ENCODE measurements at regions not wholly inside any gene's neighbourhood (a gene's known extent, or its start where the extent isn't known, plus 50 kb on each side); places are given as distances from the start of the nearest gene placed in this dataset.

DNA sequence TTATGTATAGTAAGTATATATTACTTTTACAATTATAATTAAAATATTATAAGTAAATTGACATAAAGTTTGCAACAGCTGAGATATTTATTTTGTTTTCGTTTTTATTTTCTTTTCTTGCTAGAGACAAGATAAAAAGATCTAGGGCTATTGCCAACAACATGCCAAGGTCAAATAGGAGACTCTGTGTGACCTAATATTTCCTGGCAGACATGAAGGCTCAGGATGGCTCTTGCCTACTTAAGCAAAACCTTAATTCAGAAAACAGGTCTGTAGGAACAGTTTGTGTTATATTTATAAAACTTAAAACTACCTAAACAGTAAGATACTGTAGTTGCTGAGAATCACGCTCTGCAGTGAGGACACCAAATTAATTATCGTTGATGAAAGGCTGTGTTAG is 145.2 kb downstream of the RFC3 start:
- H3K4me3 ChIP-seq (ENCODE audit: low read depth, low read length), result no peak overlapping the region
- TF ChIP-seq, protein P1, sequence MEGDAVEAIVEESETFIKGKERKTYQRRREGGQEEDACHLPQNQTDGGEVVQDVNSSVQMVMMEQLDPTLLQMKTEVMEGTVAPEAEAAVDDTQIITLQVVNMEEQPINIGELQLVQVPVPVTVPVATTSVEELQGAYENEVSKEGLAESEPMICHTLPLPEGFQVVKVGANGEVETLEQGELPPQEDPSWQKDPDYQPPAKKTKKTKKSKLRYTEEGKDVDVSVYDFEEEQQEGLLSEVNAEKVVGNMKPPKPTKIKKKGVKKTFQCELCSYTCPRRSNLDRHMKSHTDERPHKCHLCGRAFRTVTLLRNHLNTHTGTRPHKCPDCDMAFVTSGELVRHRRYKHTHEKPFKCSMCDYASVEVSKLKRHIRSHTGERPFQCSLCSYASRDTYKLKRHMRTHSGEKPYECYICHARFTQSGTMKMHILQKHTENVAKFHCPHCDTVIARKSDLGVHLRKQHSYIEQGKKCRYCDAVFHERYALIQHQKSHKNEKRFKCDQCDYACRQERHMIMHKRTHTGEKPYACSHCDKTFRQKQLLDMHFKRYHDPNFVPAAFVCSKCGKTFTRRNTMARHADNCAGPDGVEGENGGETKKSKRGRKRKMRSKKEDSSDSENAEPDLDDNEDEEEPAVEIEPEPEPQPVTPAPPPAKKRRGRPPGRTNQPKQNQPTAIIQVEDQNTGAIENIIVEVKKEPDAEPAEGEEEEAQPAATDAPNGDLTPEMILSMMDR (IDR thresholded peaks at IDR 0.05; ENCODE audit: low read depth, low read length), result no peak

DNA sequence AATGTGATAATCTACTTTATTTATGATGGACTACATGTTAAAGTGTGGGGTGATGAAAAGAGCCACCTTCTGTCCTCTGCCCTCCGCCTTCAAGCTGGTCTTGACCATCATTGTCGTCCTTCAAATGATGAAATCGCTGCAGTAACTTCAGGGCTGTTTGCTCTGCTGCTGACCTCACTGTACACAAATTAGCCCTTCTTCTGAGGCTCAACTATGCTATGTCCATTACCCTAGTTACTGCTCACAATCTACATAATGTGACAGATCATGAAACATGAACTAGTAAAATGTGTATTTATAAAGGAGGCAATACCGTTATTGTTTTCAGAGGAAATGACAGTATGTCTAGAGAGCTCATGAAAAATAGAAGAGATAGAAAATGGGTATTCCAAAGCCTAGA is 145.9 kb downstream of the RFC3 start:
- TF ChIP-seq, protein P1 (IDR thresholded peaks at IDR 0.05; ENCODE audit: low read depth, low read length), result no peak
- H3K4me3 ChIP-seq (ENCODE audit: low read depth, low read length), result no peak overlapping the region

DNA sequence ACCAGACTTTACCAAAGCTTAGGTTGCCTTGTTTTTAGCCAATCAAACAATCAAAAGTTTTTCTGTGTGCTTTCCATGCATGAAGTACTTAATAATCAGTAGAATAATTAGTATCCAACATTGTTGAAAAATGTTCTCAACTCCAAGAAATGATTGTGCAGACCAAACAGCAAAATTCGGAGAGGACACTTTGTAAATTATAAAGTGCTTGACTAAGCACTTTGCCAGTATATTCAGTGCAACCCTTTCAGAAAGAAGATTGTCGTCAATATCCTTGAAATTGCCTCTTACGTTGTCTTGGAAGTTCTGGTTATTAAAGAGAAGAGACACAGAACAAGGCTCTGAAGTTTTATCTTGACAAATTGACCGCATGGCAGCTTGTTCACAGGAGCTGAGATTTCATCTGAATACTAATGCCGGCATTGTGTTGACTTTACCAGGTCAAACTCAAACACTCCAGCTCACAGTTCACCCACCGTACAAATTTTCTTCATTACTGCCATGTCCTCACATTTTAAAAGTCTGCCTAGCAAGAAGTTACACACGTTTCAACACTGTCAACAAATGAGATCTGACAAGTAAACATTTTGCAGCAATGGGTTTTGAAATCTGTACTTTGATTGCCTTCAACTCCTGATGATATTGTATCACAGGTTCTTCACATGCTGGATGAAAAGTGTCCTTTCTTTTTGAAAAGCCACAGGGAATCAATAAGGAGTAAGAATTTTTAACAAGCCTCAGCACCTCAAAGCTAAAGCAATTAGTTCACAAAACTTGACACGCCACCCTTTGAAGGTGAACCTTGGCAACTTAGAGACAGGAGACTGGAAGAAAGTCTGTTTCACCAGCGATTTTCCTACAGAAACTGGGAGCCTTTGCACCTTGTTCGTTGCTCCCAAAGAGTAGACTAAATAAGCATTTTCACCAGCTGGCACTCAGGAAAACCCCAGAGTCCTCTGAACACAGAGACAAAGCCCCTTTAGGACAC is 150.9 kb downstream of the RFC3 start:
- no peak overlapping the region for H3K4me3 ChIP-seq (ENCODE audit: low read depth, low read length)
- TF ChIP-seq, protein P1 (IDR thresholded peaks at IDR 0.05; ENCODE audit: low read depth, low read length), result no peak

DNA sequence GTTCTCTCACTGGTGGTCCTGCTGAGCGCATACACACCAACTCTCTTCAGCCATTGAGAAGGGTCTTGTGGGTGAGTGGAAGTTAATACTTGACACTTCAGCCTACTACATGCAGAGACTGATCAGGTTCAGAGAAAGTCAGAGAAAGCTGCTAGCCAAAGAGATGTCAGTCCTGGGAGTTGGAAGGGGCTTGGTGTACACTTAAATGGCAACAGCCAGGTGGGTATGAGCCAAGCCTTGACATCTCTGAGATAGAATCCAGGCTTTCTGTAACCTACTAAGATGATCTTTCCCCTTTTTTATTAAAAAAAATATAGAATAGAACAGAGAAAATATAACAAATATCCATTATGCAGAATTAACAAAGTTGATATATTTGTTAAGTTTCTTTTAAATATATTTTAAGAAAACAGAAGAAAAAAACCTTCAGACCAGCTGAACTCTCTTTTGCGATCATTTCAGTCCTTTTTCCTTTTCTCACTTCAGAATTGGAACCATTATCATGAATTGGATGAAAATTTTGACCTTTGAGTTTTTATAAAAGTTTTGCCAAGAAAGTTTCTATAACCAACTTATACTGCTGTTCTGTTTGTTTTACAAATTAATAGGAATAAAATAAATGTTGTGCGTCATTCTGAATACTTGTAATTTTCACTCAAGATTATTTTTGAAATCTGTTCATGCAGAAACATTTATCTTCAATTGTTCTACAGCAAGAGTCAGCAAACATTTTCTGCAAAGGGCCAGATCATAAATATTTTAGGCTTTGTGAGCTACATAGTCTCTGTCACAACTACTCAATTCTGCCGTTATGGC is 153.0 kb downstream of the RFC3 start:
- TF ChIP-seq, protein P1 (IDR thresholded peaks at IDR 0.05; ENCODE audit: low read depth, low read length), result no peak
- H3K4me3 ChIP-seq (ENCODE audit: low read depth, low read length), result no peak overlapping the region

GRCh38 chr13:33971562-33971819 is 153.5 kb downstream of the RFC3 start:
- H3K4me3 ChIP-seq (ENCODE audit: low read depth, low read length), result no peak overlapping the region
- TF ChIP-seq, protein P1 (IDR thresholded peaks at IDR 0.05; ENCODE audit: low read depth, low read length), result no peak

GRCh38 chr13:33973194-33973593 is 155.2 kb downstream of the RFC3 start:
- H3K4me3 ChIP-seq (ENCODE audit: low read depth, low read length), result no peak overlapping the region
- TF ChIP-seq, protein P1 (IDR thresholded peaks at IDR 0.05; ENCODE audit: low read depth, low read length), result no peak

- TF ChIP-seq, protein P1 (IDR thresholded peaks at IDR 0.05; ENCODE audit: low read depth, low read length), result no peak
- no peak overlapping the region for H3K4me3 ChIP-seq (ENCODE audit: low read depth, low read length)
Observed at GRCh38 chr13:33976965-33977364, 159.0 kb downstream of the RFC3 start.

Measured in WI38 (cell line).